OCI-LY1 (cell line): ENCODE measurements at regions not wholly inside any gene's neighbourhood (a gene's known extent, or its start where the extent isn't known, plus 50 kb on each side); places are given as distances from the start of the nearest gene placed in this dataset.

ENCODE experiments used
- H2AFZ ChIP-seq: fragments of 200-600 bp; sonication (generic), shearing (Covaris generic); 2 replicates; pipeline ENCODE4 v1.6.0; 2014; ENCODE audit warnings: antibody characterized with exemption, mild to moderate bottlenecking, low read length
- H3F3A ChIP-seq: fragments of 200-600 bp; sonication (generic), shearing (Covaris generic); 2 replicates; pipeline ENCODE4 v1.6.0; 2014; ENCODE audit warnings: mild to moderate bottlenecking, antibody characterized with exemption, low read length, moderate library complexity; ENCODE audit not compliant: insufficient read depth
- H3K27ac ChIP-seq: fragments of 200-600 bp; sonication (generic); 2 replicates; pipeline ENCODE4 v1.5.1; 2014; ENCODE audit warnings: low read length, mixed run types, mild to moderate bottlenecking, low read depth; ENCODE audit not compliant: poor library complexity, severe bottlenecking
- H3K27me3 ChIP-seq: fragments of 200-600 bp; sonication (generic); 2 replicates; pipeline ENCODE4 v1.6.0; 2014; ENCODE audit warnings: antibody characterized with exemption, mild to moderate bottlenecking, low read length, moderate library complexity; ENCODE audit not compliant: insufficient read depth
- H3K36me3 ChIP-seq: fragments of 200-600 bp; sonication (generic); 2 replicates; pipeline ENCODE4 v1.6.1; 2014; ENCODE audit warnings: mild to moderate bottlenecking, antibody characterized with exemption, low read length, moderate library complexity, mixed read lengths; ENCODE audit not compliant: insufficient read depth
- H3K4me1 ChIP-seq: fragments of 200-600 bp; sonication (generic); 2 replicates; pipeline ENCODE4 v1.5.1; 2014; ENCODE audit warnings: mild to moderate bottlenecking, low read length, moderate library complexity; ENCODE audit not compliant: insufficient read depth, severe bottlenecking
- H3K4me2 ChIP-seq: fragments of 200-600 bp; sonication (generic), shearing (Covaris generic); 2 replicates; pipeline ENCODE4 v1.6.1; 2014; ENCODE audit warnings: low read length
- H3K4me3 ChIP-seq: fragments of 200-600 bp; sonication (generic); 2 replicates; pipeline ENCODE4 v1.5.1; 2014; ENCODE audit warnings: low read length, low read depth, mild to moderate bottlenecking, mixed read lengths; ENCODE audit not compliant: poor library complexity, severe bottlenecking
- H3K79me2 ChIP-seq: fragments of 200-600 bp; shearing (Covaris generic); 2 replicates; pipeline ENCODE4 v1.6.1; 2016; ENCODE audit warnings: mixed run types, low read length, mixed read lengths; ENCODE audit not compliant: insufficient read depth
- H3K9ac ChIP-seq: fragments of 200-600 bp; sonication (generic), shearing (Covaris generic); 2 replicates; pipeline ENCODE4 v1.6.1; 2014; ENCODE audit warnings: mild to moderate bottlenecking, low read length, mixed read lengths
- H3K9me2 ChIP-seq: fragments of 200-600 bp; sonication (generic), shearing (Covaris generic); 2 replicates; pipeline ENCODE4 v1.6.1; 2014; ENCODE audit warnings: low read depth, mild to moderate bottlenecking, low read length, mixed read lengths
- H3K9me3 ChIP-seq: fragments of 200-600 bp; shearing (Covaris generic); 2 replicates; pipeline ENCODE4 v1.6.1; 2014; ENCODE audit warnings: low read length, mixed read lengths
- H4K20me1 ChIP-seq: fragments of 200-600 bp; sonication (generic), shearing (Covaris generic); 2 replicates; pipeline ENCODE4 v1.6.0; 2016; ENCODE audit warnings: mild to moderate bottlenecking, low read length; ENCODE audit not compliant: insufficient read depth
- EZH2 ChIP-seq: fragments of 200-600 bp; sonication (generic), shearing (Covaris generic); IDR thresholded peaks from 2 replicates; pipeline ENCODE4 v1.8.0; 2017; ENCODE audit warnings: borderline replicate concordance, mixed run types, mild to moderate bottlenecking, antibody characterized with exemption, low read length, moderate library complexity, mixed read lengths
- TF ChIP-seq, protein P1 (sequence below): fragments of 200-600 bp; sonication (generic), shearing (Covaris generic); IDR thresholded peaks from 2 replicates; pipeline ENCODE4 v1.5.1; 2017; ENCODE audit warnings: mild to moderate bottlenecking, antibody characterized with exemption, low read length, moderate library complexity, mixed read lengths

DNA sequence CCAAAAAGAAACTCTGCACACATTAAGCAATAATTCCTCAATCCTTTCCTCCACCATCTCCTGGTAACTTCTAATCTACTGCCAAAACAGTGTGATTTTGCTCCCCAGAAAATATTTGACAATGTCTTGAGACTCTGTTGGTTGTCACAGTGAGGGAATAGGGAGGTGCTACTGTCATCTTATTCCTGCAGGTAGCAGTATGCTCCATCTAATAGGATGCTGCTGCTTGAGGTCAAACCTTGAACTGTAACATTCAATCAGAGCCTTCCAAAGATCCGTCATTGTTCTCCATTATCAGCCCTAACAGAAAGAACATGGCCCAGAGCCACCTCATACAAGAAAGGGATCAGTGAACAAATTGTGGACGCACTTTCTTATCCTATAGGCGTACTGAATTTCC lies 514.7 kb upstream of the GRIN3A start:
- Histone ChIP-seq H3K36me3 (no peaks in the 10 kb centered on the region), H3F3A (no peaks in the 10 kb centered on the region), H3K79me2 (no peaks in the 10 kb centered on the region), H4K20me1 (no peaks in the 10 kb centered on the region), H3K9me2 (no peaks in the 10 kb centered on the region), H3K4me2 (no peak overlapping the region), H3K9me3 (no peaks in the 10 kb centered on the region), H3K27me3 (no peaks in the 10 kb centered on the region), H3K4me1 (no peaks in the 10 kb centered on the region), H3K4me3 (no peak overlapping the region), H3K9ac (no peak overlapping the region), H3K27ac (no peak overlapping the region), H2AFZ (no peak overlapping the region)
- TF ChIP-seq, protein P1, sequence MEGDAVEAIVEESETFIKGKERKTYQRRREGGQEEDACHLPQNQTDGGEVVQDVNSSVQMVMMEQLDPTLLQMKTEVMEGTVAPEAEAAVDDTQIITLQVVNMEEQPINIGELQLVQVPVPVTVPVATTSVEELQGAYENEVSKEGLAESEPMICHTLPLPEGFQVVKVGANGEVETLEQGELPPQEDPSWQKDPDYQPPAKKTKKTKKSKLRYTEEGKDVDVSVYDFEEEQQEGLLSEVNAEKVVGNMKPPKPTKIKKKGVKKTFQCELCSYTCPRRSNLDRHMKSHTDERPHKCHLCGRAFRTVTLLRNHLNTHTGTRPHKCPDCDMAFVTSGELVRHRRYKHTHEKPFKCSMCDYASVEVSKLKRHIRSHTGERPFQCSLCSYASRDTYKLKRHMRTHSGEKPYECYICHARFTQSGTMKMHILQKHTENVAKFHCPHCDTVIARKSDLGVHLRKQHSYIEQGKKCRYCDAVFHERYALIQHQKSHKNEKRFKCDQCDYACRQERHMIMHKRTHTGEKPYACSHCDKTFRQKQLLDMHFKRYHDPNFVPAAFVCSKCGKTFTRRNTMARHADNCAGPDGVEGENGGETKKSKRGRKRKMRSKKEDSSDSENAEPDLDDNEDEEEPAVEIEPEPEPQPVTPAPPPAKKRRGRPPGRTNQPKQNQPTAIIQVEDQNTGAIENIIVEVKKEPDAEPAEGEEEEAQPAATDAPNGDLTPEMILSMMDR = no peak
- no peak for TF ChIP-seq EZH2

DNA sequence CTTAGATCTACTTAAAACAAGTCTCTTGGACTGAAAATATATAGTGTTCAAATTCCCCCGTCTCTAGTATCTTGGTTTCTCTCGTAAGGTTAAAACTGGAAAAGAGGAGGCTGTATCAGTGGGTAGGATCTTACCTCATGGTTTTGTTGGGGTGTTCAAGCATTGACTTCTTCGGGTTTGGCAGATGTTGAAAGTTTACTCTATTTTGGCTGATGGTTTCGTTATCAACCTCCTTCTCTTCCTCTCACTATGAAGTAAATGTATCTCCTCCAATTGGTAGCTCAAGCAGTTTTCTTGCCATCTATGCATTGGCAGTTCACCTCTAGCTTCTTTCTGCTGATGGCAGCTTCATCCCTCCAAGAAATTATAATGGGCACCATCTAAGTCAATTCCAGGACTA lies 506.5 kb upstream of the GRIN3A start:
- no peaks in the 10 kb centered on the region for H3K36me3 ChIP-seq
- no peak for TF ChIP-seq EZH2
- TF ChIP-seq, protein P1 = no peak
- H3F3A ChIP-seq = no peaks in the 10 kb centered on the region
- no peaks in the 10 kb centered on the region for H3K4me1 ChIP-seq
- H3K4me2 ChIP-seq = no peak overlapping the region
- no peaks in the 10 kb centered on the region for H3K9me2 ChIP-seq
- H3K9me3 ChIP-seq = no peaks in the 10 kb centered on the region
- H3K9ac ChIP-seq = no peak overlapping the region
- H3K79me2 ChIP-seq = no peaks in the 10 kb centered on the region
- H4K20me1 ChIP-seq = no peaks in the 10 kb centered on the region
- H3K27me3 ChIP-seq = no peaks in the 10 kb centered on the region
- H3K4me3 ChIP-seq = no peak overlapping the region
- no peak overlapping the region for H2AFZ ChIP-seq
- H3K27ac ChIP-seq = no peak overlapping the region

DNA sequence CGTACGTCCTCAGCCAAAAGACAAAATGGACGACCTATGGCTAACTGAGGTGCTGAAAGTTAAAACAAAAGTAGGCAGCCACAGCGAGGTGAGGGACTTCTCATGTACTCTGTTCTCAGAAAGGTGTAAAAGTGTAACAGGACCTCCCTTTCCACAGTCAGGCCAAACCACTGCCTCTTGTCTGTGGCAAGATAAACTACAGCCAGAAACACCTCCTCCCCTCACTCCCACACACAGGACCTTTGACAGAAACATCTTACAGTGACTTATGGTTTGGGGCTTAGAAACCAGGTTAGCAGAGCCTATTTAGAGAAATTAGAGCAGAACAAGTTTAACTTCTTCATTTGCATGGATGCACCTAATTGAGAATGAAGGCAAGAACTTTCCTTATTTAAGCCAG lies 499.1 kb upstream of the GRIN3A start:
- Histone ChIP-seq H3K9me3 (no peaks in the 10 kb centered on the region), H3K27ac (no peak overlapping the region), H3F3A (no peaks in the 10 kb centered on the region), H3K36me3 (no peaks in the 10 kb centered on the region), H3K4me2 (no peak overlapping the region), H3K4me3 (no peak overlapping the region), H4K20me1 (no peaks in the 10 kb centered on the region), H3K9me2 (no peaks in the 10 kb centered on the region), H3K27me3 (no peaks in the 10 kb centered on the region), H2AFZ (no peak overlapping the region), H3K9ac (no peak overlapping the region), H3K79me2 (no peaks in the 10 kb centered on the region), H3K4me1 (no peaks in the 10 kb centered on the region)
- TF ChIP-seq EZH2 = no peak
- TF ChIP-seq, protein P1 = no peak
